Ecto neural progenitor cell (in vitro differentiated cells): ENCODE measurements at regions not wholly inside any gene's neighbourhood (a gene's known extent, or its start where the extent isn't known, plus 50 kb on each side); places are given as distances from the start of the nearest gene placed in this dataset.

Source experiments
- DNase-seq: peaks from one replicate; pipeline ENCODE4 v3.0.0-alpha.2; 2018; ENCODE audit warnings: low spot score

DNA sequence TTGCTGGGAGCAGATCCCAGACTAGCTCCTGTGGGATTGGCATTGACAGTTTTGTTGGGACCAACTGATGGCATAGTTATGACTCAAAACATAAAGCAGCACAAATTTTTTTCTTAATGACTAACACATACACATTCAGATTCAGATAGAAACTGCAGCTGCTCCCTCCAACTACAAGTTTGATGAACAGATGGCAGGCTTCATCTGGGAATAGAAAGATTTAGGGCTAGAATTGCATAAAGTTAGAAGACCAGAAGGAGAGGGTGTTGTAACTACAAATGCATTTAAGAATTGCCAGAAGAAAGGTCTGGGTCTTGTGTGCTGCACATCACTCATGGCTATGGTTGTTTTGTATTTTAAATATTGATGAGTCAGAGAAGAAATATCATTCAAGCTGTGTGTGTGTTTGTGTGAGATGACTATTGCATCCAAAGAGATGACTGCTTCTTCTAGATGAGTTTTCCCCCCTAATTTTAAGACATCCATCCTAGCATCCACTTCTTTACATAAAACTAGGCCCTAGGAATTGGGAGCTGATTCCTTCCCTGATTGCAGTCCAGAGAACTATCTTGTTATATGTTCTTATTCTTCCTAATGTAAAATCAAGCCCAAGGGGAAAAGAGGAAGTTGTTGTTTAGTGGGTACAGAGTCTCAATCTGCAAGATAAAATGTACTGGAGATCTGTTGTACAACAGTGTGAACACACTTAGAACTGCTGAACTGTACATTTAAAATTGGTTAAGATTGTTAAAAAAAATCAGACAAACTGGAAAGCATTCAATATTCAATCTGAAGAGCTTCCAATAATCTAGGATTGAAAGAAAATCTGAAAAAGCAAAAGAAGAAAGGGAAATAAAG, 175.1 kb downstream of the PARM1 start:
- DNase-seq = no peak

- no peak for DNase-seq
These were observed 169.8 kb downstream of the PARM1 start for GRCh38 chr4:75102787-75103085.

- DNase-seq = no peak
These were observed 169.2 kb downstream of the PARM1 start for GRCh38 chr4:75101906-75102786.
